ENCODE measurements at regions not wholly inside any gene's neighbourhood (a gene's known extent, or its start where the extent isn't known, plus 50 kb on each side); places are given as distances from the start of the nearest gene placed in this dataset.
"Not testable (repeated sequence)": the region's sequence is repeated elsewhere in the genome, so short reads cannot be mapped to it uniquely, and the experiment has no call there.

GRCh38 chr6:78639111-78640110 lies 227.9 kb upstream of the IRAK1BP1 start:
- Mint-ChIP-seq H3K4me1 (no peaks in the 10 kb centered on the region), H3K27ac (no peak overlapping the region), H3K36me3 (ENCODE audit: low read depth) (no peaks in the 10 kb centered on the region), H3K27me3 (no peaks in the 10 kb centered on the region), H3K4me3 (no peak overlapping the region)
- H3K9me3 ChIP-seq (ENCODE audit: control insufficient read depth, low read length, poor library complexity, severe bottlenecking) = no peaks in the 10 kb centered on the region
- ATAC-seq (no peak), DNase-seq (no peak)

GRCh38 chr6:78643976-78644375 lies 223.4 kb upstream of the IRAK1BP1 start:
- DNase-seq; H3K36me3 Mint-ChIP-seq (ENCODE audit: low read depth): not testable (repeated sequence)

GRCh38 chr6:78646542-78647415 lies 220.6 kb upstream of the IRAK1BP1 start:
- H3K27me3 Mint-ChIP-seq; H3K27ac Mint-ChIP-seq; H3K4me3 Mint-ChIP-seq; H3K9me3 ChIP-seq (ENCODE audit: control insufficient read depth, low read length, poor library complexity, severe bottlenecking); H3K4me1 Mint-ChIP-seq; H3K36me3 Mint-ChIP-seq (ENCODE audit: low read depth); DNase-seq; ATAC-seq: not testable (repeated sequence)

More at GRCh38 chr6:78643976-78644375, 223.4 kb upstream of the IRAK1BP1 start:
- not testable (repeated sequence) for H3K4me3 Mint-ChIP-seq; H3K27ac Mint-ChIP-seq; ATAC-seq; H3K27me3 Mint-ChIP-seq; H3K4me1 Mint-ChIP-seq; H3K9me3 ChIP-seq (ENCODE audit: control insufficient read depth, low read length, poor library complexity, severe bottlenecking)

GRCh38 chr6:78665819-78666218 lies 201.5 kb upstream of the IRAK1BP1 start:
- not testable (repeated sequence) for ATAC-seq; H3K9me3 ChIP-seq (ENCODE audit: control insufficient read depth, low read length, poor library complexity, severe bottlenecking); H3K27me3 Mint-ChIP-seq; H3K4me3 Mint-ChIP-seq; H3K4me1 Mint-ChIP-seq; H3K36me3 Mint-ChIP-seq (ENCODE audit: low read depth); DNase-seq; H3K27ac Mint-ChIP-seq

GRCh38 chr6:78666764-78667163 lies 200.6 kb upstream of the IRAK1BP1 start:
- no peak for DNase-seq

GRCh38 chr6:78670156-78670555 lies 197.2 kb upstream of the IRAK1BP1 start:
- H3K27ac Mint-ChIP-seq = no peak overlapping the region
- DNase-seq = no peak
- no peaks in the 10 kb centered on the region for H3K27me3 Mint-ChIP-seq
- no peaks in the 10 kb centered on the region for H3K36me3 Mint-ChIP-seq (ENCODE audit: low read depth)
- H3K4me3 Mint-ChIP-seq = no peak overlapping the region
- no peaks in the 10 kb centered on the region for H3K4me1 Mint-ChIP-seq
- ATAC-seq = no peak
- H3K9me3 ChIP-seq (ENCODE audit: control insufficient read depth, low read length, poor library complexity, severe bottlenecking) = no peaks in the 10 kb centered on the region

More at GRCh38 chr6:78666764-78667163, 200.6 kb upstream of the IRAK1BP1 start:
- Mint-ChIP-seq H3K36me3 (ENCODE audit: low read depth) (no peaks in the 10 kb centered on the region), H3K27ac (no peak overlapping the region), H3K4me1 (no peaks in the 10 kb centered on the region), H3K27me3 (no peaks in the 10 kb centered on the region), H3K4me3 (no peak overlapping the region)
- H3K9me3 ChIP-seq (ENCODE audit: control insufficient read depth, low read length, poor library complexity, severe bottlenecking) = no peaks in the 10 kb centered on the region
- no peak for ATAC-seq

GRCh38 chr6:78670802-78671201 lies 196.5 kb upstream of the IRAK1BP1 start:
- no peaks in the 10 kb centered on the region for H3K9me3 ChIP-seq (ENCODE audit: control insufficient read depth, low read length, poor library complexity, severe bottlenecking)
- ATAC-seq (no peak), DNase-seq (no peak)
- Mint-ChIP-seq H3K4me3 (no peak overlapping the region), H3K27me3 (no peaks in the 10 kb centered on the region), H3K36me3 (ENCODE audit: low read depth) (no peaks in the 10 kb centered on the region), H3K27ac (no peak overlapping the region), H3K4me1 (no peaks in the 10 kb centered on the region)

- not testable (repeated sequence) for H3K4me1 Mint-ChIP-seq; DNase-seq; H3K36me3 Mint-ChIP-seq (ENCODE audit: low read depth); H3K4me3 Mint-ChIP-seq; ATAC-seq; H3K27ac Mint-ChIP-seq; H3K27me3 Mint-ChIP-seq; H3K9me3 ChIP-seq (ENCODE audit: control insufficient read depth, low read length, poor library complexity, severe bottlenecking)
Measured at GRCh38 chr6:78676069-78677007, 191.0 kb upstream of the IRAK1BP1 start.

- no peak for ATAC-seq
- no peaks in the 10 kb centered on the region for H3K27me3 Mint-ChIP-seq
- H3K36me3 Mint-ChIP-seq (ENCODE audit: low read depth) = no peaks in the 10 kb centered on the region
Measured at GRCh38 chr6:78688668-78689067, 178.7 kb upstream of the IRAK1BP1 start.

GRCh38 chr6:78693835-78694234 lies 173.5 kb upstream of the IRAK1BP1 start:
- Mint-ChIP-seq H3K4me1 (no peaks in the 10 kb centered on the region), H3K27me3 (no peaks in the 10 kb centered on the region), H3K27ac (no peak overlapping the region), H3K4me3 (no peak overlapping the region), H3K36me3 (ENCODE audit: low read depth) (no peaks in the 10 kb centered on the region)
- ATAC-seq = no peak
- DNase-seq = no peak
- no peaks in the 10 kb centered on the region for H3K9me3 ChIP-seq (ENCODE audit: control insufficient read depth, low read length, poor library complexity, severe bottlenecking)

More at GRCh38 chr6:78688668-78689067, 178.7 kb upstream of the IRAK1BP1 start:
- Mint-ChIP-seq H3K4me1 (no peaks in the 10 kb centered on the region), H3K4me3 (no peak overlapping the region), H3K27ac (no peak overlapping the region)
- no peaks in the 10 kb centered on the region for H3K9me3 ChIP-seq (ENCODE audit: control insufficient read depth, low read length, poor library complexity, severe bottlenecking)
- DNase-seq = no peak

GRCh38 chr6:78694628-78695027 lies 172.7 kb upstream of the IRAK1BP1 start:
- H3K4me3 Mint-ChIP-seq; ATAC-seq; H3K9me3 ChIP-seq (ENCODE audit: control insufficient read depth, low read length, poor library complexity, severe bottlenecking); DNase-seq; H3K4me1 Mint-ChIP-seq; H3K36me3 Mint-ChIP-seq (ENCODE audit: low read depth); H3K27ac Mint-ChIP-seq; H3K27me3 Mint-ChIP-seq: not testable (repeated sequence)

GRCh38 chr6:78700991-78701390 lies 166.4 kb upstream of the IRAK1BP1 start:
- H3K36me3 Mint-ChIP-seq (ENCODE audit: low read depth) = no peaks in the 10 kb centered on the region
- H3K27me3 Mint-ChIP-seq = no peaks in the 10 kb centered on the region
- H3K4me1 Mint-ChIP-seq = no peaks in the 10 kb centered on the region
- no peak for DNase-seq
- ATAC-seq = no peak
- no peaks in the 10 kb centered on the region for H3K9me3 ChIP-seq (ENCODE audit: control insufficient read depth, low read length, poor library complexity, severe bottlenecking)
- H3K27ac Mint-ChIP-seq = no peak overlapping the region
- H3K4me3 Mint-ChIP-seq = no peak overlapping the region
